CD4-positive, alpha-beta T cell treated with Interleukin-12 subunit alpha and Interleukin-12 subunit beta, for 1 hour (primary cell): ENCODE measurements at regions not wholly inside any gene's neighbourhood (a gene's known extent, or its start where the extent isn't known, plus 50 kb on each side); places are given as distances from the start of the nearest gene placed in this dataset.
"Not testable (repeated sequence)": the region's sequence is repeated elsewhere in the genome, so short reads cannot be mapped to it uniquely, and the experiment has no call there.

Source experiments
- DNase-seq: peaks from one replicate; pipeline ENCODE4 v3.0.0-alpha.2; 2020

DNA sequence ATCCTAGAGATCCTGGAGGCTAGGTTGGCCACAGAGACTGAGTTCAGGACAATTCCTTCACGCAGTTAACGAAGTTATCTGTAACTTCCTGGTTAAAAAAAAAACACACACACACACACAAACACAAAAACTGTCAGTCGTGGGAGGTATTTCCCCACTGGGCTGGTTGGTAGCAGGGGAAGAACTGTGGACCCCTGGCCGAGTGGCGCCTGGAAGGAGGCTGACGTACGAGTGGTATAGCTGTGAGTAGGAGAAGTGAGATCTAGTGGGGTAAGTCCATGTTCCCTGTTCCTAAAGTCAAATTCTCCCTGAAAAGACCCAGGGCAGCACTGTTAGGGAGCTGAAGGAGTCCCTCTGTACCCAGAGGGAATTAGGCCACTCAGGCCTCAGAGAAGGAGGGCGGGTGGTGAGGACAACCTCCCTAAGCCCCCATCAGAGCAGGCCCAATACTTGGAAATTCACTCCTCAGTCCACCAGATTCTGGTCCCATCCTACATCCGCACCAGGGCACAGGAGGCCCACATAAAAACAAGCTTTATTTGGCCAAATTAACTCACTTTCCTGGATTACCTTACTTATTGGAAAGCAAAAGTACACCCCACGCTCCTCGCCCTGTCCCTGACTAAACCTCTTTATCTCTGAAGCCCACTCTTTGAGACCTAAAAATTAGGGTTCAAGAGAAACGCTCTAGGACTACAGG is 108.3 kb upstream of the FOXD4L5 start:
- DNase-seq, result not testable (repeated sequence)

DNA sequence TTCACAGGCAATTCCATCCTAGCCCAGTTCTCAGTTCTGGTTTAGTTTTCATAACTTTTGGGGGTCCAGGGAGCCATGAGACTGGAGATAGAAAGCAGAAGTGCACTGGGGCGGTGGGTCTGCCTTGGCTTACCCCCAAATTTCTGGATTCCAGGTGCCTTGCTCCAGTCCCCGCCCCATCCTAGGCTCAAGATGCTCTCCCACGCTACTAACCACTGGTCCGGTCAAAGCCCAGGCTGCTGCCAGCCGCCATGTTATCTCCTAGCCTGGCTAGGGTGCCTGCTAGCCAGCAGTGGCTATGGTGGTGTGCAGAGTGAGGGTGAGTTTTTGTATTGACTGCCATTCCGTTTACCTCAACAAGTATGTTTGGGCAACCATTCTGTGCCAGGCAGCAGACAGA is 107.6 kb upstream of the FOXD4L5 start:
- not testable (repeated sequence) for DNase-seq

DNA sequence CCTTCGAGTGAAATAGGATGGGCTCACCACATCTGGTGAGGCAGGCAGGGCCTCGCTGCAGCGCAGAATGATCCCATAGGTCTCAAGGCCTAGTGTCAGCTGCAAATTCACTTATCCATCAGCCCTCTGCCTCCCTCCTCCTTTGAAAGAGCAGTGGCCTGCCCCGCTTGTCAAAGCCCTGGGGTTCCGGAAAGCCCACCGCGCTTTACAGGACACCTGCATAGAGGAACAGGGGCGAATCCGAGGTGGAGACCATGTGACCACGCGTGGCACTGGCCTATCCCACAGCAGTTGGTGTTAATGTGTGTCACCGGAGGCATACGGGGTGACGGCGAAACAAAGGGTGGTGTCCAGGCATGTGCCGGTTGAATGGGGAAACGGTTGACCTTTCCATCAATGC is 104.7 kb upstream of the FOXD4L5 start:
- peak; percentile 20 for DNase-seq

DNA sequence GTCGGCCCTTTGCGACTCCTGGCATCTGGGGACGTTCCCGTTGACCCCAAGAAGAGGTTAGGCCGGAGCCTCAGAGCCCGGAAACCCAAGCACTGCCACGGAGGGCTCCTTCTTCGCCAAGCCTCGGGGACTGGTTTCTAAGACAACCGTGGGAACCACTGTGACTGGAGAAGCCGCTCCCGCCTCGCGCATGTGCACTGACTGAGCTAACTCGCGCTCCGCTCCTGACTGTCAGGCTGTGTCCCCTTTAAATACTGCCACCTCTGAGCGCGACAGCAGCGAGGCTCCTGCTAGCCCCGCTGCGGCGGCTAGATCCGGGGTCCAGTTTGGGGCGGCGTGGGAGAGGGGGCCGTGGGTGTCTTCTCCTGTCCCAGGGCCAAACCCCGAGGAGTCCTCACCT is 104.2 kb upstream of the FOXD4L5 start:
- DNase-seq, result not testable (repeated sequence)

DNA sequence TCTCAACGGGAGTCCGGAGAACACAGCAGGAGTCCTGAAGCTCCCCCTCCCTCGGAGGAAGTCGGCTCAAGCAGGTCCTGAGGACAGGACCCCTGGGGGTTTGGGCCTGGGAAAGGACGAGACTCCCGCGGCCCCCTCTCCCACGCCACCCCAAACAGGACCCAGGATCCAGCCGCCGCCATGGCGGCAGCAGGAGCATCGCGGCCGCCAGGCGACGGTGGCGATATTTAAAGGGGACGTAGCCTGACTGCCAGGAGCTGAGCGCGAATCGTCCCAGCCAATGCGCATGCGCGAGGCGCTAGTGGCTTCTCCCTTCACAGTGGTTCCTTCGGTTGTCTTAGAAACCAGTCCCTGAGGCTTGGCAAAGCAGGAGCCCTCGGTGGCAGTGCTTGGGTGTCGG is 101.7 kb upstream of the FOXD4L5 start:
- DNase-seq, result peak; percentile 81

DNA sequence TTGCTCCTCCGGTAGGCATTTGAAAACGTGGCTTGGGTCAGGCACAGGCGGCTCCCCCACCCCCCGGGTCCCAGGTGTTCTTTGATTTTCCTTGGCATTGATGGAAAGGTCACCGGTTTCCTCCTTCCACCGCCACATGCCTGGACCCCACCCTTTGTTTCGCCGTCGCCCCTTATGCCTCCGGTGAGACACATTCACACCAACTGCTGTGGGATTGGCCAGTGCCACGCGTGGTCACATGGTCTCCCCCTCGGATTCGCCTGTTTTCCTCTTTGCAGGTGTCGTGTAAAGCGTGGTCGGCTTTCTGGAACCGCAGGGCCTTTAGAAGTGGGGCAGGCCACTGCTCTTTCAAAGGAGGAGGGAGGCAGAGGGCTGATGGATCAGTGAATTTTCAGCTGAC is 101.2 kb upstream of the FOXD4L5 start:
- DNase-seq, result not testable (repeated sequence)

DNA sequence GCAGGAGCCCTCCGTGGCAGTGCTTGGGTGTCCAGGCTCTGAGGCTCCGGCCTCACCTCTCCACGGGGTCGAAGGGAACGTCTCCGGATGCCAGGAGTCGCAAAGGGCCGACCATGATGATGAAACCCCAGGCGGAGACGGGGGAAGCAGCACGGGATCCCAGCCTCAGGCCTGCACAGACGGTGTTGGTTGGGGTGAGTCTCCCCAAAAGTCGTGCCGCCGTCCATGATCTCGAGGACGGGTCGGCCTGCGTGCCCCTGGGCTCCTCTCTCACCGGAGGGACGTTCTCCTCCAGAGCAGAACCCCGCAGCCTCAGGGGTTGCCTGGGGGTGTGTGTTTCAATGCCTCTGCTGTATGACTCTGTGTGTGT is 100.6 kb upstream of the FOXD4L5 start:
- not testable (repeated sequence) for DNase-seq

DNA sequence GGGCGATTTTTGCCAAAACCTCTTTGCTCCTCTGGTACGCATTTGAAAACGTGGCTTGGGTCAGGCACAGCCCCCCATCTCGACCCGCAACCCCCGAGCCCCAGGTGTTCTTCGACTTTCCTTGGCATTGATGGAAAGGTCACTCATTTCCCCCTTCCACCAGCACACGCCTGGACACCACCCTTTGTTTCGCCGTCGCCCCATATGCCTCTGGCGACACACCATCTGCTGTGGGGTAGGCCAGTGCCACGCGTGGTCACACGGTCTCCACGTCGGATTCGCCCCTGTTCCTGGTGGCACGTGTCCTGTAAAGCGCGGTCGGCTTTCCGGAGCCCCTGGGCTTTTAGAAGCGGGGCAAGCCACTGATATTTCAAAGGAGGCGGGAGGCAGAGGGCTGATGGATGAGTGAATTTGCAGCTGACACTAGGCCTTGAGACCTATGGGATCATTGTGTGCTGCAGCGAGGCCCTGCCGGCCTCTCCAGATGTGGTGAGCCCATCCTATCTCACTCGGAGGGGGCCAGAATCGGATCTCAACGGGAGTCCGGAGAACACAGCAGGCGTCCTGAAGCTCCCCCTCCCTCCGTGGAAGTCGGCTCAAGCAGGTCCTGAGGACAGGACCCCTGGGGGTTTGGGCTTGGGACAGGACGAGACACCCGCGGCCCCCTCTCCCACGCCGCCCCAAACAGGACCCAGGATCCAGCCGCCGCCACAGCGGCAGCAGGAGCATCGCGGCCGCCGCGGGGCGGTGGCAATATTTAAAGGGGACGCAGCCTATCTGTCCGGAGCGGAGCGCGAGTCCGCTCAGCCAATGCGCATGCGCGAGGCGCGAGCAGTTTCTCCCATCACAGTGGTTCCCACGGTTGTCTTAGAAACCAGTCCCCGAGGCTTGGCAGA is 100.0 kb upstream of the FOXD4L5 start:
- not testable (repeated sequence) for DNase-seq

DNA sequence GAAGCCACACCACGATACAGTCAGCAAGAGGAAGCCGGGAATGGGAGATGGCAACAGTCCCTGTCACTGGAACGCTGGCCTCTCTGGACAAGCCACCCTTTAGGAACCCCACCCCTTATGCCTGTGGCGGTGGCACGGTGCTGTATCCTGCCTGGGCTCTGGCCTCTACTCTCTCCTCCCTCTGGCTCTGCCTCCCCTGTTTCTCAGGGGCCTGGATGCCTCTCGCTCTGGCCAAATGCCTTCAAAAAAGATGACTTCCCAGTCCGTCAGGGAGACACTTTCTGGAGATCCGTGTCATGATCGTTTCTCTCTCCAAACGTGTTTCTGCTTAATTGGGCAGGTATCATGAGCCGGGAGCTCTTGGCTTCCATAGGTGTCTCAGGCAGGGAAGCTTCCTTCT is 99.1 kb upstream of the FOXD4L5 start:
- DNase-seq, result not testable (repeated sequence)

DNA sequence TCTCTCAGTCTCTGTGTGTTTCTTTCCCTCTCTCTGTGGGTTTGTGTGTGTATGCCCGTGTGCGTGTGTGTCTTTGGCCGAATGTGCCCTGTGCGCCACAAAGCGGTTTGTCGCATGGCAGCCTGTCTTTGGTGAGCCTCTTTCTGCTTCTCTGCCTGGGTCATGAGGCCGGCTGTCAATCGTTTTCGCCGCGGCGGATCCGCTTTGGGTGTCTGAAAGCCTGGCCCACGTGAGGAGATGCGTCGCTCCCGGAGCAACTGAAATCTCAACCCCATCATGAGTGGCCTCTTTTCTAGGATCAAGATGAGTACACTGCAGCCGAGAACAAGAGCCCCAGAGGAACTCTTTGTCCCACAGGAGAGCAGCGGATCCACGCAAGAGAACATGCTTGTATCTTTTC is 98.6 kb upstream of the FOXD4L5 start:
- not testable (repeated sequence) for DNase-seq

DNA sequence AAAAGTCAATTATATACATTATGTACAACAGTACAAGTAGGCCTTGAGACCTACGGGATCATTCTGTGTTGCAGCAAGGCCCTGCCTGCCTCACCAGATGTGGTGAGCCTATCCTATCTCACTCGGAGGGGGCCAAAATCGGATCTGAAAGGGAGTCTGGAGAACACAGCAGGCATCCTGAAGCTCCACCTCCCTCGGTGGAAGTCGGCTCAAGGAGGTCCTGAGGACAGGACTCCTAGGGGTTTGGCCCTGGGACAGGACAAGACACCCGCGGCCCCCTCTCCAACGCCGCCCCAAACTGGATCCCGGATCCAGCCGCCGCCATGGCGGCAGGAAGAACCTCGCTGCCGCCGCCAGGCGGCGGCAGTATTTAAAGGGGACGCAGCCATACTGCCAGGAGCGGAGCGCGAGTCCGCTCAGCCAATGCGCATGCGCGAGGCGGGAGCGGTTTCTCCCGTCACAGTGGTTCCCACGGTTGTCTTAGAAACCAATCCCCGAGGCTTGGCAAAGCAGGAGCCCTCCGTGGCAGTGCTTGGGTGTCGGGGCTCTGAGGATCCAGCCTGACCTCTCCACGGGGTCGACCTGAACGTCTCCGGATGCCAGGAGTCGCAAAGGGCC is 97.8 kb upstream of the FOXD4L5 start:
- not testable (repeated sequence) for DNase-seq
